GM12878 (cell line): ENCODE measurements at regions not wholly inside any gene's neighbourhood (a gene's known extent, or its start where the extent isn't known, plus 50 kb on each side); places are given as distances from the start of the nearest gene placed in this dataset.

Experiments used
- ATAC-seq: fragments of 200-7000 bp; cut with Tn5 transposase; 3 replicates; pipeline ENCODE4 v1.9.1; 2020; ENCODE audit warnings: mild to moderate bottlenecking, moderate library complexity
- BruUV-seq: library from RNA; stranded (reverse); fragments of 400-500 nt; replicated peaks from 2 replicates; lab custom pipeline; 2021; lab: Mats Ljungman, UMichigan
- CTCF ChIA-PET: fragments of 300-600 bp; sonication (Branson Sonifier 250); formaldehyde crosslinking; extraction: SDS; loops from one replicate; lab custom pipeline; 2021; ENCODE audit warnings: inconsistent platforms; lab: Yijun Ruan, JAX
- POLR2A ChIA-PET: fragments of 350-600 bp; formaldehyde crosslinking; extraction: SDS; loops from one replicate; lab custom pipeline; 2021; ENCODE audit warnings: inconsistent platforms; lab: Charles Lee
- RAD21 ChIA-PET: fragments of 300-600 bp; sonication (Branson Sonifier 250); formaldehyde crosslinking; loops from one replicate; lab custom pipeline; 2023; ENCODE audit warnings: antibody characterized with exemption; ENCODE audit not compliant: unreplicated experiment; lab: Charles Lee
- SMC1A ChIA-PET: fragments of 300-600 bp; sonication (Branson Sonifier 250); formaldehyde crosslinking; loops from one replicate; lab custom pipeline; 2023; ENCODE audit not compliant: unreplicated experiment, uncharacterized antibody; lab: Charles Lee
- DNase-seq: peaks from one replicate; pipeline ENCODE4 v3.0.0-alpha.2; 2011; ENCODE audit warnings: low read depth, low spot score
- FAIRE-seq: peaks from 3 replicates; lab custom pipeline; 2011; peaks lifted over from hg19 to GRCh38; lab: Jason Lieb, UNC
- H2AFZ ChIP-seq: 2 replicates; pipeline ENCODE4 v1.6.0; 2011; ENCODE audit warnings: low read depth, low read length, control low read depth; ENCODE audit not compliant: control insufficient read depth
- H3K27ac ChIP-seq: 2 replicates; pipeline ENCODE4 v1.5.1; 2011; ENCODE audit warnings: control low read depth; ENCODE audit not compliant: control insufficient read depth, insufficient read depth
- H3K27me3 ChIP-seq, 2 experiments: replicated peaks in 1 of 2; 2 replicates each; pipeline versions ENCODE4 v1.6.0 to v1.6.1; 2011; ENCODE audit warnings: low read length in 1 of 2; ENCODE audit not compliant: control insufficient read depth in 2 of 2, insufficient read depth in 2 of 2
- H3K36me3 ChIP-seq, 2 experiments: 2 replicates each; pipeline ENCODE4 v1.5.1; 2011; ENCODE audit warnings: low read length in 1 of 2; ENCODE audit not compliant: control insufficient read depth in 2 of 2, insufficient read depth in 2 of 2
- H3K4me1 ChIP-seq: 2 replicates; pipeline ENCODE4 v1.6.1; 2011; ENCODE audit warnings: mild to moderate bottlenecking, low read length, moderate library complexity, mixed read lengths; ENCODE audit not compliant: control insufficient read depth, insufficient read depth
- H3K4me2 ChIP-seq: 2 replicates; pipeline ENCODE4 v1.6.0; 2011; ENCODE audit warnings: control low read depth; ENCODE audit not compliant: control insufficient read depth, insufficient read depth
- H3K4me3 ChIP-seq: fragments of 200-600 bp; sonication (generic); 2 replicates; pipeline ENCODE4 v1.5.1; 2016
- H3K79me2 ChIP-seq: 2 replicates; pipeline ENCODE4 v1.6.0; 2011; ENCODE audit warnings: low read length; ENCODE audit not compliant: control insufficient read depth, insufficient read depth
- H3K9ac ChIP-seq: 2 replicates; pipeline ENCODE4 v1.8.0; 2011; ENCODE audit warnings: low read length, control low read depth, mixed read lengths; ENCODE audit not compliant: control insufficient read depth, insufficient read depth
- H3K9me3 ChIP-seq: replicated peaks from 3 replicates; pipeline ENCODE4 v1.5.1; 2011; ENCODE audit warnings: mild to moderate bottlenecking, low read length; ENCODE audit not compliant: control insufficient read depth, insufficient read depth
- H4K20me1 ChIP-seq: 2 replicates; pipeline ENCODE4 v1.6.0; 2011; ENCODE audit not compliant: control insufficient read depth, insufficient read depth
- ATF3 ChIP-seq: IDR thresholded peaks from 2 replicates; pipeline ENCODE4 v1.6.1; 2011; ENCODE audit warnings: low read depth, mild to moderate bottlenecking, low read length, moderate library complexity, borderline replicate concordance; ENCODE audit errors: extremely low read depth
- DPF2 ChIP-seq: fragments of 450-650 bp; IDR thresholded peaks from 2 replicates; pipeline ENCODE4 v1.6.1; 2017; ENCODE audit warnings: mild to moderate bottlenecking
- LARP7 ChIP-seq: fragments of 450-650 bp; IDR thresholded peaks from 2 replicates; pipeline ENCODE4 v1.6.1; 2017; ENCODE audit warnings: mild to moderate bottlenecking
- MTA3 ChIP-seq: IDR thresholded peaks from 2 replicates; pipeline ENCODE4 v1.6.1; 2012; ENCODE audit warnings: low read length, inconsistent platforms, borderline replicate concordance
- PML ChIP-seq: IDR thresholded peaks from 2 replicates; pipeline ENCODE4 v1.6.1; 2012; ENCODE audit warnings: low read length, inconsistent platforms
- RUNX3 ChIP-seq: IDR thresholded peaks from 2 replicates; pipeline ENCODE4 v1.6.1; 2012; ENCODE audit warnings: low read length, inconsistent platforms
- SUPT20H ChIP-seq: IDR thresholded peaks from 2 replicates; pipeline ENCODE4 v1.6.1; 2011; ENCODE audit warnings: low read depth, mild to moderate bottlenecking, low read length, moderate library complexity, borderline replicate concordance; ENCODE audit not compliant: control insufficient read depth
- TAF1 ChIP-seq: IDR thresholded peaks from 2 replicates; pipeline ENCODE4 v1.6.1; 2011; ENCODE audit warnings: mild to moderate bottlenecking, low read depth, low read length, borderline replicate concordance
- TBL1XR1 ChIP-seq: IDR thresholded peaks from 2 replicates; pipeline ENCODE4 v1.6.1; 2012; ENCODE audit warnings: low read depth, low read length, improper control_type of control experiment
- USF2 ChIP-seq: IDR thresholded peaks from 2 replicates; pipeline ENCODE4 v1.6.1; 2011; ENCODE audit warnings: low read depth, low read length, improper control_type of control experiment, borderline replicate concordance
- WRNIP1 ChIP-seq: IDR thresholded peaks from 2 replicates; pipeline ENCODE4 v1.6.1; 2011; ENCODE audit warnings: low read depth, low read length, improper control_type of control experiment, borderline replicate concordance
- WGBS: methylation state at CpG from one replicate; pipeline ENCODE4 v1.1.6; 2016; ENCODE audit warnings: low lambda C conversion rate; ENCODE audit not compliant: insufficient replicate concordance, insufficient coverage; ENCODE audit errors: missing lambda C conversion rate; 5-methylcytosine and 5-hydroxymethylcytosine counted together
- in situ Hi-C: fragments of 300-500 bp; cut with MboI; formaldehyde crosslinking; loops from 9 replicates; pipeline ENCODE4 v1.14.3; 2018; ENCODE audit warnings: mixed read lengths
- intact Hi-C: fragments of 100-400 bp; cut with micrococcal nuclease; formaldehyde crosslinking; loops from one replicate; pipeline ENCODE4 v1.14.2; 2022; ENCODE audit not compliant: unreplicated experiment
- TF ChIP-seq, protein P1 (sequence below): fragments of 450-650 bp; IDR thresholded peaks from 2 replicates; pipeline ENCODE4 v1.6.1; 2017; ENCODE audit warnings: antibody characterized with exemption, mild to moderate bottlenecking, moderate library complexity
- TF ChIP-seq, protein P2 (sequence below): IDR thresholded peaks from 2 replicates; pipeline ENCODE4 v1.6.1; 2012; ENCODE audit warnings: low read length, inconsistent platforms
- TF ChIP-seq, protein P3 (sequence below): fragments of 450-650 bp; IDR thresholded peaks from 2 replicates; pipeline ENCODE4 v1.6.1; 2018; ENCODE audit warnings: borderline replicate concordance, mild to moderate bottlenecking; ENCODE audit not compliant: partially characterized antibody

- TF ChIP-seq, protein P1, sequence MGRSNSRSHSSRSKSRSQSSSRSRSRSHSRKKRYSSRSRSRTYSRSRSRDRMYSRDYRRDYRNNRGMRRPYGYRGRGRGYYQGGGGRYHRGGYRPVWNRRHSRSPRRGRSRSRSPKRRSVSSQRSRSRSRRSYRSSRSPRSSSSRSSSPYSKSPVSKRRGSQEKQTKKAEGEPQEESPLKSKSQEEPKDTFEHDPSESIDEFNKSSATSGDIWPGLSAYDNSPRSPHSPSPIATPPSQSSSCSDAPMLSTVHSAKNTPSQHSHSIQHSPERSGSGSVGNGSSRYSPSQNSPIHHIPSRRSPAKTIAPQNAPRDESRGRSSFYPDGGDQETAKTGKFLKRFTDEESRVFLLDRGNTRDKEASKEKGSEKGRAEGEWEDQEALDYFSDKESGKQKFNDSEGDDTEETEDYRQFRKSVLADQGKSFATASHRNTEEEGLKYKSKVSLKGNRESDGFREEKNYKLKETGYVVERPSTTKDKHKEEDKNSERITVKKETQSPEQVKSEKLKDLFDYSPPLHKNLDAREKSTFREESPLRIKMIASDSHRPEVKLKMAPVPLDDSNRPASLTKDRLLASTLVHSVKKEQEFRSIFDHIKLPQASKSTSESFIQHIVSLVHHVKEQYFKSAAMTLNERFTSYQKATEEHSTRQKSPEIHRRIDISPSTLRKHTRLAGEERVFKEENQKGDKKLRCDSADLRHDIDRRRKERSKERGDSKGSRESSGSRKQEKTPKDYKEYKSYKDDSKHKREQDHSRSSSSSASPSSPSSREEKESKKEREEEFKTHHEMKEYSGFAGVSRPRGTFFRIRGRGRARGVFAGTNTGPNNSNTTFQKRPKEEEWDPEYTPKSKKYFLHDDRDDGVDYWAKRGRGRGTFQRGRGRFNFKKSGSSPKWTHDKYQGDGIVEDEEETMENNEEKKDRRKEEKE: no peak
- no peak for TF ChIP-seq DPF2
- TF ChIP-seq, all 136 proteins: peak for 0
These were observed 923.6 kb downstream of the NLGN4Y start (continued) for GRCh38 chrY:15447959-15448358.

DNA sequence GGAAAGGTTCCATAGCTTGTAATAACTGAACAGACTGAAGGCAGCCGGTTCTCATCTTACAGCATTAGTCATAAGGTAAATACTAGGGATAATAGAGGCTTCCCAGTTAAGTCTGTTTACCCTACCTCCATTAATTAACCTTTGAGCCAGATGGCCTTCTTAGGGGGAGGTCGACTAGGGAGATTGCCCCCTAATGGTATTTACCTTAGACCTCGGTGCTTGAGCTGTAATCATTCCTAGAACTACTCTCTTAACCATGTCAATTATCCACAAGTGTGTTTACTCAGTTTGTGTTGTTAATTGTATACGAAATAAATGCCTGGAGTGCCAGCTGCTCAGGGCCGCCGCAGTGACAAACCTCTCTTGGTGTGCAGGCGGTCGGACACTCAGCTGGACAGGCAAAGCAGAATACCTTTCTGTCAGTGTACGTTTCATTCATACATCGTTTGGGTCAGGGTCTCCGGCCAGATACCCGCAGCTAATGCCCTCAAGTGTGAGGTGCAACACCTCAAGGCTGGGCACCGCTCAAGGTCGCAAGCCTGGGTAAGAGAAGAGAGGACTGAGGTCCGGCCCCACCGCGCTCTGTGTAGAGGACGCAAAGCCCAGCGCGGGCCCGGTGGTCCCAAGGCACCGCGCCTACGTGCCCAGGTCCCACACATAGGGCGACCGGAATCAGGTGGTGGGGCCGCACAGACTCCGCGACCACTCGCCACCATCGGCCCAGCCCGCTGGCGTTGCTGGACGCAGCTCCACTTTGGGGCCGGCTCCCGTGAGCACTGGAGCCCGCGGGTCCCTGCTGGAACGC lies 931.0 kb downstream of the NLGN4Y start:
- ChIA-PET RAD21 (no interaction called here), CTCF (no interaction called here), POLR2A (no interaction called here), SMC1A (no interaction called here)
- DNase-seq: no peak
- no peak overlapping the region for H2AFZ ChIP-seq
- no peak overlapping the region for H3K9ac ChIP-seq
- no peaks in the 10 kb centered on the region for H4K20me1 ChIP-seq
- no peaks in the 10 kb centered on the region for H3K4me1 ChIP-seq
- FAIRE-seq: no peak
- H3K9me3 ChIP-seq: no peaks in the 10 kb centered on the region
- BruUV-seq: no TSS peak
- no peaks in the 10 kb centered on the region for H3K79me2 ChIP-seq
- no peak overlapping the region for H3K27ac ChIP-seq
- no peak overlapping the region for H3K4me3 ChIP-seq
- intact Hi-C loops (no loop called here), in situ Hi-C loops (no loop called here)
- ATAC-seq: no peak
- no peak overlapping the region for H3K4me2 ChIP-seq
- H3K27me3 ChIP-seq: no peaks in the 10 kb centered on the region
- no peaks in the 10 kb centered on the region for H3K36me3 ChIP-seq
- WGBS: no CpG with 5 or more reads among the region's 39 CpGs
- TF ChIP-seq USF2 (no peak), SUPT20H (no peak), TBL1XR1 (no peak), MTA3 (no peak), TAF1 (no peak), PML (no peak), LARP7 (no peak), WRNIP1 (no peak), RUNX3 (no peak), ATF3 (no peak)
- TF ChIP-seq, protein P2, sequence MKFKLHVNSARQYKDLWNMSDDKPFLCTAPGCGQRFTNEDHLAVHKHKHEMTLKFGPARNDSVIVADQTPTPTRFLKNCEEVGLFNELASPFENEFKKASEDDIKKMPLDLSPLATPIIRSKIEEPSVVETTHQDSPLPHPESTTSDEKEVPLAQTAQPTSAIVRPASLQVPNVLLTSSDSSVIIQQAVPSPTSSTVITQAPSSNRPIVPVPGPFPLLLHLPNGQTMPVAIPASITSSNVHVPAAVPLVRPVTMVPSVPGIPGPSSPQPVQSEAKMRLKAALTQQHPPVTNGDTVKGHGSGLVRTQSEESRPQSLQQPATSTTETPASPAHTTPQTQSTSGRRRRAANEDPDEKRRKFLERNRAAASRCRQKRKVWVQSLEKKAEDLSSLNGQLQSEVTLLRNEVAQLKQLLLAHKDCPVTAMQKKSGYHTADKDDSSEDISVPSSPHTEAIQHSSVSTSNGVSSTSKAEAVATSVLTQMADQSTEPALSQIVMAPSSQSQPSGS: no peak
- TF ChIP-seq, protein P3, sequence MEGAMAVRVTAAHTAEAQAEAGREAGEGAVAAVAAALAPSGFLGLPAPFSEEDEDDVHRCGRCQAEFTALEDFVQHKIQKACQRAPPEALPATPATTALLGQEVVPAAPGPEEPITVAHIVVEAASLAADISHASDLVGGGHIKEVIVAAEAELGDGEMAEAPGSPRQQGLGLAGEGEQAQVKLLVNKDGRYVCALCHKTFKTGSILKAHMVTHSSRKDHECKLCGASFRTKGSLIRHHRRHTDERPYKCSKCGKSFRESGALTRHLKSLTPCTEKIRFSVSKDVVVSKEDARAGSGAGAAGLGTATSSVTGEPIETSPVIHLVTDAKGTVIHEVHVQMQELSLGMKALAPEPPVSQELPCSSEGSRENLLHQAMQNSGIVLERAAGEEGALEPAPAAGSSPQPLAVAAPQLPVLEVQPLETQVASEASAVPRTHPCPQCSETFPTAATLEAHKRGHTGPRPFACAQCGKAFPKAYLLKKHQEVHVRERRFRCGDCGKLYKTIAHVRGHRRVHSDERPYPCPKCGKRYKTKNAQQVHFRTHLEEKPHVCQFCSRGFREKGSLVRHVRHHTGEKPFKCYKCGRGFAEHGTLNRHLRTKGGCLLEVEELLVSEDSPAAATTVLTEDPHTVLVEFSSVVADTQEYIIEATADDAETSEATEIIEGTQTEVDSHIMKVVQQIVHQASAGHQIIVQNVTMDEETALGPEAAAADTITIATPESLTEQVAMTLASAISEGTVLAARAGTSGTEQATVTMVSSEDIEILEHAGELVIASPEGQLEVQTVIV: no peak
